BE2C (cell line): ENCODE measurements at regions not wholly inside any gene's neighbourhood (a gene's known extent, or its start where the extent isn't known, plus 50 kb on each side); places are given as distances from the start of the nearest gene placed in this dataset.

Experiments used
- DNase-seq: peaks from one replicate; pipeline ENCODE4 v3.0.0-alpha.2; 2020
- H3K27me3 ChIP-seq: fragments of 250-450 bp; sonication (Bioruptor Pico); 2 replicates; pipeline ENCODE4 v1.5.1; 2020; ENCODE audit warnings: mild to moderate bottlenecking
- H3K36me3 ChIP-seq: fragments of 250-450 bp; sonication (Bioruptor Pico); 2 replicates; pipeline ENCODE4 v1.5.1; 2020; ENCODE audit warnings: mild to moderate bottlenecking
- H3K4me1 ChIP-seq: fragments of 250-450 bp; sonication (Bioruptor Pico); 2 replicates; pipeline ENCODE4 v1.5.1; 2020
- H3K4me3 ChIP-seq: 2 replicates; pipeline ENCODE4 v1.5.1; 2011; ENCODE audit warnings: low read depth, low read length
- H3K9me3 ChIP-seq: fragments of 250-450 bp; sonication (Bioruptor Pico); 2 replicates; pipeline ENCODE4 v1.5.1; 2020
- CTCF ChIP-seq: IDR thresholded peaks from 2 replicates; pipeline ENCODE4 v1.5.1; 2012; ENCODE audit warnings: mild to moderate bottlenecking, low read depth, low read length

GRCh38 chr20:20970841-20971240 lies 135.3 kb downstream of the LINC00237 start:
- DNase-seq, result no peak
- TF ChIP-seq CTCF, result no peak

GRCh38 chr20:20969701-20970280 lies 136.4 kb downstream of the LINC00237 start:
- no peak for TF ChIP-seq CTCF
- no peak for DNase-seq
- Histone ChIP-seq H3K4me3 (no peak overlapping the region), H3K27me3 (peaks cover 74% of the 10 kb centered on the region), H3K9me3 (no peaks in the 10 kb centered on the region), H3K4me1 (no peaks in the 10 kb centered on the region), H3K36me3 (no peaks in the 10 kb centered on the region)

More at GRCh38 chr20:20970841-20971240, 135.3 kb downstream of the LINC00237 start:
- Histone ChIP-seq H3K9me3 (no peaks in the 10 kb centered on the region), H3K36me3 (no peaks in the 10 kb centered on the region), H3K27me3 (peaks cover 66% of the 10 kb centered on the region), H3K4me3 (no peak overlapping the region), H3K4me1 (no peaks in the 10 kb centered on the region)

- H3K9me3 ChIP-seq, result no peaks in the 10 kb centered on the region
- H3K4me3 ChIP-seq, result no peak overlapping the region
- H3K27me3 ChIP-seq, result peaks cover 71% of the 10 kb centered on the region
- no peak for DNase-seq
- H3K36me3 ChIP-seq, result no peaks in the 10 kb centered on the region
- H3K4me1 ChIP-seq, result no peaks in the 10 kb centered on the region
- TF ChIP-seq CTCF, result no peak
Observed at GRCh38 chr20:20967564-20968184, 138.5 kb downstream of the LINC00237 start.

- no peaks in the 10 kb centered on the region for H3K9me3 ChIP-seq
- H3K27me3 ChIP-seq, result peaks cover 60% of the 10 kb centered on the region
- H3K4me3 ChIP-seq, result no peak overlapping the region
- DNase-seq, result no peak
- no peak for TF ChIP-seq CTCF
- no peaks in the 10 kb centered on the region for H3K36me3 ChIP-seq
- H3K4me1 ChIP-seq, result no peaks in the 10 kb centered on the region
Observed at GRCh38 chr20:20966171-20966570, 140.0 kb downstream of the LINC00237 start.

- Histone ChIP-seq H3K4me3 (no peak overlapping the region), H3K27me3 (peaks cover 8% of the 10 kb centered on the region), H3K9me3 (no peaks in the 10 kb centered on the region), H3K4me1 (no peaks in the 10 kb centered on the region), H3K36me3 (no peaks in the 10 kb centered on the region)
- no peak for DNase-seq
- TF ChIP-seq CTCF, result no peak
Observed at GRCh38 chr20:20959031-20959755, 147.0 kb downstream of the LINC00237 start.

- H3K36me3 ChIP-seq, result no peaks in the 10 kb centered on the region
- peaks cover 9% of the 10 kb centered on the region for H3K27me3 ChIP-seq
- no peak for TF ChIP-seq CTCF
- DNase-seq, result no peak
- H3K9me3 ChIP-seq, result no peaks in the 10 kb centered on the region
- no peaks in the 10 kb centered on the region for H3K4me1 ChIP-seq
- no peak overlapping the region for H3K4me3 ChIP-seq
Observed at GRCh38 chr20:20956513-20956931, 149.6 kb downstream of the LINC00237 start.
